Astrocyte of the spinal cord (primary cell): ENCODE measurements at regions not wholly inside any gene's neighbourhood (a gene's known extent, or its start where the extent isn't known, plus 50 kb on each side); places are given as distances from the start of the nearest gene placed in this dataset.

Experiments used
- DNase-seq: peaks from one replicate; pipeline ENCODE4 v3.0.0; 2011; ENCODE audit warnings: low read depth, low spot score
- H3K4me3 ChIP-seq: 2 replicates; pipeline ENCODE4 v1.5.1; 2011; ENCODE audit warnings: low read depth, mild to moderate bottlenecking, low read length, moderate library complexity
- in situ Hi-C: cut with HindIII; loops from 2 replicates; pipeline ENCODE4 v1.10.0; 2017; ENCODE audit warnings: low sequenced_read_pairs
- TF ChIP-seq, protein P1 (sequence below): IDR thresholded peaks from 2 replicates; pipeline ENCODE4 v1.5.1; 2012; ENCODE audit warnings: low read depth, mild to moderate bottlenecking, low read length, inconsistent platforms

DNA sequence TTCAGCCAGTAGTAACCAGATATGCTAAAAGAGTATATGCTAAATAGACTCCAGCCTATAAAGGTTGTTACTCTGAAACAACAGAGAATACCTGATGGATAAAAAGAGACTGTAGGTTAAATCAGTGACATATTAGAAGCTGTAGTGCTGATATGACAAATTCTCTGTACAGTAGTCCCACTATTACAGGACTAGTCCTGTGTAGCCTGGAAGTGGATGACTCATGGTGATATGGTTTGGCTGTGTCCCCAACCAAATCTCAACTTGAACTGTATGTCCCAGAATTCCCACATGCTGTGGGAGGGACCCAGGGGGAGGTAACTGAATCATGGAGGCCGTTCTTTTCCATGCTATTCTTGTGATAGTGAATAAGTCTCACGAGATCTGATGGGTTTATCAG lies 276.2 kb upstream of the POU5F2 start:
- peak; percentile 54 for DNase-seq
- in situ Hi-C loops: no loop called here
- H3K4me3 ChIP-seq: no peak overlapping the region
- TF ChIP-seq, protein P1, sequence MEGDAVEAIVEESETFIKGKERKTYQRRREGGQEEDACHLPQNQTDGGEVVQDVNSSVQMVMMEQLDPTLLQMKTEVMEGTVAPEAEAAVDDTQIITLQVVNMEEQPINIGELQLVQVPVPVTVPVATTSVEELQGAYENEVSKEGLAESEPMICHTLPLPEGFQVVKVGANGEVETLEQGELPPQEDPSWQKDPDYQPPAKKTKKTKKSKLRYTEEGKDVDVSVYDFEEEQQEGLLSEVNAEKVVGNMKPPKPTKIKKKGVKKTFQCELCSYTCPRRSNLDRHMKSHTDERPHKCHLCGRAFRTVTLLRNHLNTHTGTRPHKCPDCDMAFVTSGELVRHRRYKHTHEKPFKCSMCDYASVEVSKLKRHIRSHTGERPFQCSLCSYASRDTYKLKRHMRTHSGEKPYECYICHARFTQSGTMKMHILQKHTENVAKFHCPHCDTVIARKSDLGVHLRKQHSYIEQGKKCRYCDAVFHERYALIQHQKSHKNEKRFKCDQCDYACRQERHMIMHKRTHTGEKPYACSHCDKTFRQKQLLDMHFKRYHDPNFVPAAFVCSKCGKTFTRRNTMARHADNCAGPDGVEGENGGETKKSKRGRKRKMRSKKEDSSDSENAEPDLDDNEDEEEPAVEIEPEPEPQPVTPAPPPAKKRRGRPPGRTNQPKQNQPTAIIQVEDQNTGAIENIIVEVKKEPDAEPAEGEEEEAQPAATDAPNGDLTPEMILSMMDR: no peak

DNA sequence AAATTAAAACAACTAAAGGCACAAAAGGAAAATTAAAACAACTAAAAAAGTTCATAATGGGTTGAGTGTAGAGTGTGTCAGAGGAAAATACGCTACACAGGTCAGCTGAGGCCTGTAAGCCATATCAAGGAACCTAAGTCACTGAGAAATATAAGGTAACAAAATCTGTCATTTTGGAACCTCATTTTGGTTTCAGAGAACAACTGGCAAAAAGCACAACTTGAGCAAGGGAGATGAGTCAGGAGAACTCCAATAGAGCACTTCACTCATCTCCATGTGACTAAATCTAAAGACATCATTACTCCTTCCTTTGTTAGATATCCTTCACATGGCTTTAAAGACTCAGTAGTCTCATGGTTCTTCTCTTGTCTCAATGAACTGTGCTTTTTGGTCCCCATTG lies 269.4 kb upstream of the POU5F2 start:
- no peak for DNase-seq
- in situ Hi-C loops: no loop called here
- TF ChIP-seq, protein P1: no peak
- H3K4me3 ChIP-seq: no peak overlapping the region

DNA sequence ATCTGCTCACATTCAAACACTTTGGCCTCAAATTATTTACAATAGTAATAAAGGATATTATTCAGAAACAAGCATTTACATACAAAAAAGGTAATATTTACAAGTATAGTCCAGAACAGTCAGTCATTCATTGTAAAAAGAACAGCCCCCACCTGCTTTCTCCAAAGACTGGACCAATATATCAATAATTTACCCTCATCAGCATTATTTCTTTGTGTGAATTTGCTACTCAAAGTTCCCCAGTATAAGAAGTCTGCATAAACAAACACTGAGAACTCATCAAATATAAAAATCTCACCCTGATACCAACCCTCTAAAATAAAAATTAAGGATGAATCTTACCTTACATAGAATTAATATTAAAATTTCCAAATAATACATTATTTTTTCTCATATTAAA lies 267.8 kb upstream of the POU5F2 start:
- in situ Hi-C loops: no loop called here
- TF ChIP-seq, protein P1: no peak

DNA sequence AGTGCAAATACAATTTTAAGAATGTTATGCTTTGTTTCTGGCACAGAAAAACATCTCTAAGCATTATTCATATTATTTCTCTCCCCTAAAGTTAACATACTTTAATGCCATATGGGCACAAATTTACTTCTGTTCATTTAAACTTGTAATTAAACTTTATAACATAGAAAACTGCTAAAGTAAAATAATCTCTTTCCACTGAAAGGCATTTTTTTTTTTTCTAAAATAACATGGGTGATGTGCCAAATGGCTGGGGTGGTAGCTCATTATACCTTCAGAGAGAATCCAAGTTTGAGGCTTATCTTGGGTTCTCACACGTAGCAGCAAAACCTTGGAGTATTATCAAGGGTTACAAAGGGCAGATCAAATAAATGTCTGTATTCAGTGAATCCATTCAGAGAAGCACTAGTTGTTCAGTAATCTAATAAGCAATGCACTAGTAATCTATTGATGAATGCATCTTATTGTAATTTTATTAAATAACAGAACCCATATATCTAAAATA lies 257.6 kb upstream of the POU5F2 start:
- no peak overlapping the region for H3K4me3 ChIP-seq
- TF ChIP-seq, protein P1: no peak
- in situ Hi-C loops: no loop called here
- DNase-seq: no peak

More for the DNA sequence above, 267.8 kb upstream of the POU5F2 start:
- DNase-seq: no peak
- H3K4me3 ChIP-seq: no peak overlapping the region

DNA sequence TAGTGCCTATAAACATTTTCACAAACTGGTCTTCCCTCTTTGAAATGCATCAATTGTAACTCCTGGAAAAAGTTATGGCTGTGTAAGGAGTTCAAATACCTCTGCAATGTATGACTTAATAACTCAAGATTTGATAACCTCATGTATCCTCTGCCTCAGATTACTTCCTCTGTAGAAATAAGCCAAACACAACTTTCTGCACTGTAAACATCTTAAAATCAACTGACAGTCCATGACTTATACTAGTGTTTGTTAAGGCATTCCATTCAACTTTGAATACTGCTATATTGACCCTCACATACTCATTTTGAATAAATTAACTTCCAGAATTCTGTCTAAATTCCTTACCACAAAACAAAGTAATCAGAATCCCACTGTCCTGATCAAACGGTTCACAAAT lies 256.2 kb upstream of the POU5F2 start:
- H3K4me3 ChIP-seq: no peak overlapping the region
- in situ Hi-C loops: no loop called here
- DNase-seq: no peak
- TF ChIP-seq, protein P1: no peak

DNA sequence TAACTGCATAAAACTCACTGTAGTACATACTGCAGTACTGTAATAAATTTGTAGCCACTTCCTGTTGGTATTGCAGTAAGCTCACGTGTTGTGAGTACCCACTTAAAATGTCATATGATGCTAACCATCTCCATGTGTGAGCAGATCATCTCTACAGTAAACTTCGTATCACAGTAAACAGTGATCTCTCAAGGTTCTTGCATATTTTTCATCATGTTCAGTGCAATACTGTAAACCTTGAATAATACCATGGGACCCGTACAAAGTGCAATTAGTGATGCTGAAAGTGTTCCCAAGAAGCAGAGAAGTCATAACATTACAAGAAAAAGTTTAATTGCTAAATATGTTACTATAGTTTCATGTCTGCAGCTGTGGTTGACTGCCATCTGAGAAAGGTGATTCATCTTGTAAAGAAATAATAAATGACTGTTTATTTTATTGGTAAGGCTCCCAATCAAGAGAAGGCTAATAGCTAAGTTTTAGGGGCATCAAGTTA lies 253.8 kb upstream of the POU5F2 start:
- TF ChIP-seq, protein P1: no peak
- peak; percentile 5 for DNase-seq
- in situ Hi-C loops: no loop called here
- H3K4me3 ChIP-seq: no peak overlapping the region
